ENCODE measurements at regions not wholly inside any gene's neighbourhood (a gene's known extent, or its start where the extent isn't known, plus 50 kb on each side); places are given as distances from the start of the nearest gene placed in this dataset.

DNA sequence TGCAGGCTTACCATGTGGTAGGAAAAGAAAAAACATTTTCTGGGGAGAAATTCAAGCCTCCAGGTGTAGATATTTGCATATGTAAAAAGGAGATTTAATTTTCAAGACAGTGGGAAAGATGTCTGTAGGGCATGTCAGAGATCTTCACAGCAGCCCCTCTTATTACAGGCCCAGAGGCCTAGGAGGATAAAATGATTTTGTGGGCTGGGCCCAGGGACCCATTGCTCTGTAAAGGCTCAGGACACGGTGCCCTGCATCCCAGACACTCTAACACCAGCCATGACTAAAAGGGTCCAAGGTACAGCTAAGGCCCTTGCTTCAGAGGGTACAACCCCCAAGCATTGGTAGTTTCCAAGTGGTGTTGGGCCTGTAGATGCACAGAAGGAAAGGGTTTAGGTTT lies 680.1 kb downstream of the IGSF11 start:
- TF ChIP-seq POLR2A (IDR thresholded peaks at IDR 0.05) (no peak), POLR2AphosphoS5 (IDR thresholded peaks at IDR 0.05) (no peak)
